ENCODE measurements at regions not wholly inside any gene's neighbourhood (a gene's known extent, or its start where the extent isn't known, plus 50 kb on each side); places are given as distances from the start of the nearest gene placed in this dataset.

DNA sequence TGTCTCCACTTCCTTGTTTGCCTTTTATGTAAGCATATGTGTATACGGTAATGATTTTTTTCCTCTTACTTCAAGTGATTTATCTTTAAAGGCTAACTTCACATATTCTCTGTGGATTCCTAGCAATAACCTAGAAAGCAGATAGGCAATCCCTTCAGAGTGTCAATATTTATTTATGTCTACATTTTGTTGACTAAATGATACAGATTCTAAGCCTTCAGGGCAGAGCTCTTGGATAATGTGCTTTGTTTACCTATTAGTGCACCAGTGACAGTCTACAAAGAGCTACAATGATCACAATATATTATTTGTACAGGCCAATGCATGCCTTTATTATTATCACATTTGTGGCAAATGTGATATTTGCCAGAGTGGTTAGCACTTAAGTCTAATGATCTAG, 406.2 kb downstream of the EFNB2 start:
- Histone ChIP-seq H3K79me2 (ENCODE audit: insufficient read depth, low read depth, low read length) (no peaks in the 10 kb centered on the region), H2AFZ (ENCODE audit: low read length) (no peak overlapping the region), H3K4me2 (ENCODE audit: low read length) (no peak overlapping the region), H3K4me1 (ENCODE audit: insufficient read depth, low read length, poor library complexity, severe bottlenecking) (no peaks in the 10 kb centered on the region), H3K9me2 (ENCODE audit: insufficient read depth, low read length) (no peaks in the 10 kb centered on the region), H3K4me3 (ENCODE audit: low read depth, low read length, poor library complexity, severe bottlenecking) (no peak overlapping the region), H3K9me3 (ENCODE audit: low read length) (no peaks in the 10 kb centered on the region), H3K27ac (ENCODE audit: low read depth, low read length, poor library complexity, severe bottlenecking) (no peak overlapping the region), H3K36me3 (ENCODE audit: insufficient read depth, low read length) (no peaks in the 10 kb centered on the region), H4K20me1 (ENCODE audit: insufficient read depth, low read length) (no peaks in the 10 kb centered on the region)
- DNase-seq (ENCODE audit: low spot score): no peak
- ChIA-PET CTCF (ENCODE audit: unreplicated experiment) (no interaction called here), POLR2A (no interaction called here)
- TF ChIP-seq, protein P1, sequence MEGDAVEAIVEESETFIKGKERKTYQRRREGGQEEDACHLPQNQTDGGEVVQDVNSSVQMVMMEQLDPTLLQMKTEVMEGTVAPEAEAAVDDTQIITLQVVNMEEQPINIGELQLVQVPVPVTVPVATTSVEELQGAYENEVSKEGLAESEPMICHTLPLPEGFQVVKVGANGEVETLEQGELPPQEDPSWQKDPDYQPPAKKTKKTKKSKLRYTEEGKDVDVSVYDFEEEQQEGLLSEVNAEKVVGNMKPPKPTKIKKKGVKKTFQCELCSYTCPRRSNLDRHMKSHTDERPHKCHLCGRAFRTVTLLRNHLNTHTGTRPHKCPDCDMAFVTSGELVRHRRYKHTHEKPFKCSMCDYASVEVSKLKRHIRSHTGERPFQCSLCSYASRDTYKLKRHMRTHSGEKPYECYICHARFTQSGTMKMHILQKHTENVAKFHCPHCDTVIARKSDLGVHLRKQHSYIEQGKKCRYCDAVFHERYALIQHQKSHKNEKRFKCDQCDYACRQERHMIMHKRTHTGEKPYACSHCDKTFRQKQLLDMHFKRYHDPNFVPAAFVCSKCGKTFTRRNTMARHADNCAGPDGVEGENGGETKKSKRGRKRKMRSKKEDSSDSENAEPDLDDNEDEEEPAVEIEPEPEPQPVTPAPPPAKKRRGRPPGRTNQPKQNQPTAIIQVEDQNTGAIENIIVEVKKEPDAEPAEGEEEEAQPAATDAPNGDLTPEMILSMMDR (conservative IDR thresholded peaks at IDR 0.05; ENCODE audit: low read length): no peak
- TF ChIP-seq EZH2phosphoT487 (IDR thresholded peaks at IDR 0.05; ENCODE audit: borderline replicate concordance, low read depth, low read length): no peak
- no TSS peak for BruUV-seq (replicated peaks)
- intact Hi-C loops (cut with micrococcal nuclease; ENCODE audit: unreplicated experiment): no loop called here

DNA sequence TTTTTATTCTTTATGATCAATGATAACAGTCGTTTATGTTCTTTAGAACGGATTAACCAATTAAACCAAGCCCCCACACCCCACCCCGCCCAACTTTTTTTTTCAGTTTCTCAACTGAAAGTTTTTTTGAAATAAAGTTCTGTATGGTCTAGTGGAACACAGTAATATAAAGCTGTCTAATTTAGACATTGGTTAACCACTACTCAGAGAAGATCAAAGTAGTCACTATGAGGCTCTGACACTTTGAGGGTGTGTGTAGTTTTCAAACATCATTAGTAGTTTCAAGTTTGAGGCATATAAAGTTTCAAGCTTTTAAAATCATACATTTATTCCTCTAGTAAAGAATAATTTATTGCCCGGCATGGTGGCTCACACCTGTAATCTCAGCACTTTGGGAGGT, 413.2 kb downstream of the EFNB2 start:
- no TSS peak for BruUV-seq (replicated peaks)
- TF ChIP-seq EZH2phosphoT487 (IDR thresholded peaks at IDR 0.05; ENCODE audit: borderline replicate concordance, low read depth, low read length): no peak
- TF ChIP-seq, protein P1 (conservative IDR thresholded peaks at IDR 0.05; ENCODE audit: low read length): no peak
- POLR2A ChIA-PET: no interaction called here

DNA sequence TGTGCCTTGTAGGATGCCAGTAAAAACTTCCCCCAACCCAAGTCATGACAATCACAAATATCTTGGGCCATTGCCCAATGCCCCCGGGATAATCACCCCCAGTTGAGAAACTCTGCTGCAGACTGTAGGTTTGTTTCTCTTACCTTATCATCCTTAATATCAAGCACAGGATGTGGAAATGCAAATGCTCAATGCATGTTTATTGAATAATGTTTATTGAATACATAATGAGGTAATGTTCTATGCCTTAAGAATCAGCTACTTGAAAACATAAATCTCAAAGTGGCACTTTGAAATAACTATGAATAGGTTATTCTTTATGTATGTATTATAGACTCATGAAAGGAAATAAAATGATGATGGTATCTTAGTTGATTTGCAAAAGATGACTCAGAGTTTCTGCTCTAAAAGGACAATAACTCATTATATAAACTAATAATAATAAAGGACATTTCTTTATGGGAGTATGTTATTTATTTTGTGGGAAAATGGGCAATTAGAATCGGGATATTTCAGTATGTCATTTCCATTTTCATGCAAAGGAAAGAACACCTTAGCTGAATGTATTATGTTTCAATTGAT, 414.2 kb downstream of the EFNB2 start:
- no peaks in the 10 kb centered on the region for H3K4me1 ChIP-seq (ENCODE audit: insufficient read depth, low read length, poor library complexity, severe bottlenecking)
- POLR2A ChIA-PET: no interaction called here
- H3K36me3 ChIP-seq (ENCODE audit: insufficient read depth, low read length): no peaks in the 10 kb centered on the region
- no peak overlapping the region for H3K27ac ChIP-seq (ENCODE audit: low read depth, low read length, poor library complexity, severe bottlenecking)
- no peaks in the 10 kb centered on the region for H3K79me2 ChIP-seq (ENCODE audit: insufficient read depth, low read depth, low read length)
- H3K4me3 ChIP-seq (ENCODE audit: low read depth, low read length, poor library complexity, severe bottlenecking): no peak overlapping the region
- H3K4me2 ChIP-seq (ENCODE audit: low read length): no peak overlapping the region
- CTCF ChIA-PET (ENCODE audit: unreplicated experiment): no interaction called here
- H3K9me2 ChIP-seq (ENCODE audit: insufficient read depth, low read length): no peaks in the 10 kb centered on the region
- intact Hi-C loops (cut with micrococcal nuclease; ENCODE audit: unreplicated experiment): no loop called here
- H2AFZ ChIP-seq (ENCODE audit: low read length): no peak overlapping the region
- TF ChIP-seq, protein P1 (conservative IDR thresholded peaks at IDR 0.05; ENCODE audit: low read length): no peak
- TF ChIP-seq EZH2phosphoT487 (IDR thresholded peaks at IDR 0.05; ENCODE audit: borderline replicate concordance, low read depth, low read length): no peak
- BruUV-seq (replicated peaks): no TSS peak
- no peak for DNase-seq (ENCODE audit: low spot score)
- H3K9me3 ChIP-seq (ENCODE audit: low read length): no peaks in the 10 kb centered on the region
- H4K20me1 ChIP-seq (ENCODE audit: insufficient read depth, low read length): no peaks in the 10 kb centered on the region

More for the DNA sequence above, 413.2 kb downstream of the EFNB2 start:
- Histone ChIP-seq H3K4me2 (ENCODE audit: low read length) (no peak overlapping the region), H3K4me1 (ENCODE audit: insufficient read depth, low read length, poor library complexity, severe bottlenecking) (no peaks in the 10 kb centered on the region), H4K20me1 (ENCODE audit: insufficient read depth, low read length) (no peaks in the 10 kb centered on the region), H3K4me3 (ENCODE audit: low read depth, low read length, poor library complexity, severe bottlenecking) (no peak overlapping the region), H3K9me2 (ENCODE audit: insufficient read depth, low read length) (no peaks in the 10 kb centered on the region), H3K27ac (ENCODE audit: low read depth, low read length, poor library complexity, severe bottlenecking) (no peak overlapping the region), H3K36me3 (ENCODE audit: insufficient read depth, low read length) (no peaks in the 10 kb centered on the region), H3K79me2 (ENCODE audit: insufficient read depth, low read depth, low read length) (no peaks in the 10 kb centered on the region), H3K9me3 (ENCODE audit: low read length) (no peaks in the 10 kb centered on the region), H2AFZ (ENCODE audit: low read length) (no peak overlapping the region)
- intact Hi-C loops (cut with micrococcal nuclease; ENCODE audit: unreplicated experiment): no loop called here
- CTCF ChIA-PET (ENCODE audit: unreplicated experiment): no interaction called here
- no peak for DNase-seq (ENCODE audit: low spot score)

All from OCI-LY7 (cell line).